Body of pancreas (tissue), 4 donors: ENCODE measurements at regions not wholly inside any gene's neighbourhood (a gene's known extent, or its start where the extent isn't known, plus 50 kb on each side); places are given as distances from the start of the nearest gene placed in this dataset.

Source experiments
- CTCF ChIP-seq, 7 experiments: fragments of 450-650 bp in 4 of 7; fragments of 200-600 bp in 3 of 7; sonication (generic) in 3 of 7; IDR thresholded peaks; one replicate each; pipeline ENCODE4 v1.5.1; 2016 to 2019; ENCODE audit warnings: antibody characterized with exemption in 7 of 7
- POLR2A ChIP-seq, 3 donors: fragments of 450-650 bp; IDR thresholded peaks; one replicate each; pipeline ENCODE4 v1.6.1; 2016; ENCODE audit warnings: antibody characterized with exemption in 3 of 3, mild to moderate bottlenecking in 2 of 3

- no peak for TF ChIP-seq CTCF (IDR thresholded peaks at IDR 0.05)
- TF ChIP-seq POLR2A (IDR thresholded peaks at IDR 0.05), result no peak
Measured at GRCh38 chr3:116811754-116812153, 102.2 kb downstream of the TUSC7 start.
